Calu3 (cell line): ENCODE measurements at regions not wholly inside any gene's neighbourhood (a gene's known extent, or its start where the extent isn't known, plus 50 kb on each side); places are given as distances from the start of the nearest gene placed in this dataset.

ENCODE experiments used
- BruUV-seq: library from RNA; stranded (reverse); fragments of 400-500 nt; replicated peaks from 2 replicates; lab custom pipeline; 2021; lab: Mats Ljungman, UMichigan
- CTCF ChIA-PET: fragments of 300-600 bp; sonication (Branson Sonifier 250); formaldehyde crosslinking; loops from one replicate; lab custom pipeline; 2022; ENCODE audit warnings: antibody characterized with exemption; lab: Charles Lee
- DNase-seq: peaks from one replicate; pipeline ENCODE4 v3.0.0; 2022
- H3K27ac Mint-ChIP-seq: one replicate; pipeline ENCODE4 v1.8.0; 2022; ENCODE audit warnings: mixed read lengths; ENCODE audit not compliant: unreplicated experiment
- H3K27me3 Mint-ChIP-seq: one replicate; pipeline ENCODE4 v1.8.0; 2022; ENCODE audit warnings: mixed read lengths; ENCODE audit not compliant: unreplicated experiment
- H3K36me3 Mint-ChIP-seq: one replicate; pipeline ENCODE4 v1.8.0; 2022; ENCODE audit warnings: mild to moderate bottlenecking, moderate library complexity, mixed read lengths; ENCODE audit not compliant: insufficient read depth, unreplicated experiment
- H3K4me1 Mint-ChIP-seq: one replicate; pipeline ENCODE4 v1.8.0; 2022; ENCODE audit warnings: mild to moderate bottlenecking, low read depth, mixed read lengths; ENCODE audit not compliant: unreplicated experiment
- H3K4me3 Mint-ChIP-seq: one replicate; pipeline ENCODE4 v1.8.0; 2022; ENCODE audit warnings: mild to moderate bottlenecking, low read depth, moderate library complexity, mixed read lengths; ENCODE audit not compliant: unreplicated experiment
- H3K9me3 Mint-ChIP-seq: one replicate; pipeline ENCODE4 v1.8.0; 2022; ENCODE audit warnings: low read depth, mixed read lengths; ENCODE audit not compliant: unreplicated experiment
- intact Hi-C: fragments of 100-400 bp; cut with micrococcal nuclease; formaldehyde crosslinking; loops from one replicate; pipeline ENCODE4 v1.10.0; 2022; ENCODE audit not compliant: unreplicated experiment
- TF ChIP-seq, protein P1 (sequence below): fragments of 200-600 bp; IDR thresholded peaks from one replicate; pipeline ENCODE4 v1.8.0; 2022; ENCODE audit warnings: antibody characterized with exemption; ENCODE audit not compliant: unreplicated experiment

DNA sequence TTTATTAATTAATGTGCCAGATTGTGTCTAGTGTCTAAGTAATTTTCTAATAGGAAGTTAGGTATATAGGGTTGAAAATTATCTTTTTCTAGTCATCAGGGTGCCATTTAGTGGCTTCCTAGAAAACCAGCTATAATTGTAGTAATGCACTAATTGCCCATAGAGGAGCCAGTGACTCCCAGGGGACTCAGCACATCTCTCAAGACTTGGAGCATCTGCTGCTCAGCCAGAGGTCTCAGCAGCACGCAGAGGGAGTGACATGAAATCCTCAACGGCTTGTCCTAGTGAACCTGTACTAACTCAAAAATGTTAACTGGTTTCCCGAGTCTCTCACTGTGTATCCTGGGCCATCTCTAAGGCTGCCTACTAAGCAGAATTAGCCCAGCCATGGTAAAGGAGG lies 78.2 kb upstream of the MAN2A1 start:
- no peak for DNase-seq
- H3K27ac Mint-ChIP-seq, result no peak overlapping the region
- peaks cover 2% of the 10 kb centered on the region for H3K9me3 Mint-ChIP-seq
- H3K4me3 Mint-ChIP-seq, result no peak overlapping the region
- H3K36me3 Mint-ChIP-seq, result no peaks in the 10 kb centered on the region
- H3K4me1 Mint-ChIP-seq, result no peaks in the 10 kb centered on the region
- no peaks in the 10 kb centered on the region for H3K27me3 Mint-ChIP-seq
- CTCF ChIA-PET, result no interaction called here
- intact Hi-C loops, result no loop called here
- TF ChIP-seq, protein P1, sequence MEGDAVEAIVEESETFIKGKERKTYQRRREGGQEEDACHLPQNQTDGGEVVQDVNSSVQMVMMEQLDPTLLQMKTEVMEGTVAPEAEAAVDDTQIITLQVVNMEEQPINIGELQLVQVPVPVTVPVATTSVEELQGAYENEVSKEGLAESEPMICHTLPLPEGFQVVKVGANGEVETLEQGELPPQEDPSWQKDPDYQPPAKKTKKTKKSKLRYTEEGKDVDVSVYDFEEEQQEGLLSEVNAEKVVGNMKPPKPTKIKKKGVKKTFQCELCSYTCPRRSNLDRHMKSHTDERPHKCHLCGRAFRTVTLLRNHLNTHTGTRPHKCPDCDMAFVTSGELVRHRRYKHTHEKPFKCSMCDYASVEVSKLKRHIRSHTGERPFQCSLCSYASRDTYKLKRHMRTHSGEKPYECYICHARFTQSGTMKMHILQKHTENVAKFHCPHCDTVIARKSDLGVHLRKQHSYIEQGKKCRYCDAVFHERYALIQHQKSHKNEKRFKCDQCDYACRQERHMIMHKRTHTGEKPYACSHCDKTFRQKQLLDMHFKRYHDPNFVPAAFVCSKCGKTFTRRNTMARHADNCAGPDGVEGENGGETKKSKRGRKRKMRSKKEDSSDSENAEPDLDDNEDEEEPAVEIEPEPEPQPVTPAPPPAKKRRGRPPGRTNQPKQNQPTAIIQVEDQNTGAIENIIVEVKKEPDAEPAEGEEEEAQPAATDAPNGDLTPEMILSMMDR, result no peak
- BruUV-seq, result no TSS peak

DNA sequence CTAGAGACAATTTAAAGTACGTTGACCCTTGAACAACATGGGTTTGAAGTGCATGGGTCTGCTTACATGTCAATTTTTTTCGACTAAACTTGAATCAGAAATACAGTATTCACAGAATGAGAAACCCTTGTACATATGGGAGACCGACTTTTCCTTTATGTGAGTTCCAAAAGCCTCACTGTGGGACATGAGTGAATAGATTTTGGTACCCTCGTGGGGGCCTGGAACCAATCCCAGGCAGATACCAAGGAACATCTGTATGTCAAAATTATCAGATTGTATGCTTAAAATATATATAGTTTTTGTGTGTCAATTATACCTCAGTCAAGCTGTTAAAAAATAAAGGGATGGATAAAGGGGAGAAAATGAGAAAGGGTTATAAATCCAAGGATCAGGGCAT lies 78.7 kb upstream of the MAN2A1 start:
- TF ChIP-seq, protein P1, result no peak
- Mint-ChIP-seq H3K27me3 (peaks cover 4% of the 10 kb centered on the region), H3K9me3 (peaks cover 2% of the 10 kb centered on the region), H3K4me3 (no peak overlapping the region), H3K27ac (no peak overlapping the region), H3K4me1 (no peaks in the 10 kb centered on the region), H3K36me3 (no peaks in the 10 kb centered on the region)
- no TSS peak for BruUV-seq
- no peak for DNase-seq
- intact Hi-C loops, result no loop called here
- CTCF ChIA-PET, result no interaction called here

DNA sequence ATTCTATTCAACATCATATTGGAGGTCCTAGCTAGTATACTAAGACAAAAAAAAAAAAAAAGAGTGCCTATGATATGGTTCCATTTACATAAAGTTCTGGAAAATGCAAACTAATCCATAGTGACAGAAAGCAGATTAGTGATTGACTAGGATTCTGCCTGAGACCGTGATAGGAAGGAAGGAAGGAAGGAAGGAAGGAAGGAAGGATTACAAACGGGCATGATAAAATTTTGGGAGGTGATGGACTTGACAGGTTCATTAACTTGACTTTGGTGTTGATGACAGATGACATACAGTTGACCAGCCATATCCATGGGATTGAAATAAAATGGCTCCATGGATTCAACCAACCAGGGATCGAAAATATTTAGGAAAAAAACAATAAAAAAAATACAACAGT lies 79.1 kb upstream of the MAN2A1 start:
- H3K27me3 Mint-ChIP-seq, result peaks cover 9% of the 10 kb centered on the region
- H3K4me1 Mint-ChIP-seq, result no peaks in the 10 kb centered on the region
- DNase-seq, result no peak
- TF ChIP-seq, protein P1, result no peak
- CTCF ChIA-PET, result no interaction called here
- H3K9me3 Mint-ChIP-seq, result peaks cover 2% of the 10 kb centered on the region
- intact Hi-C loops, result no loop called here
- no TSS peak for BruUV-seq
- H3K4me3 Mint-ChIP-seq, result no peak overlapping the region
- H3K27ac Mint-ChIP-seq, result no peak overlapping the region
- no peaks in the 10 kb centered on the region for H3K36me3 Mint-ChIP-seq

DNA sequence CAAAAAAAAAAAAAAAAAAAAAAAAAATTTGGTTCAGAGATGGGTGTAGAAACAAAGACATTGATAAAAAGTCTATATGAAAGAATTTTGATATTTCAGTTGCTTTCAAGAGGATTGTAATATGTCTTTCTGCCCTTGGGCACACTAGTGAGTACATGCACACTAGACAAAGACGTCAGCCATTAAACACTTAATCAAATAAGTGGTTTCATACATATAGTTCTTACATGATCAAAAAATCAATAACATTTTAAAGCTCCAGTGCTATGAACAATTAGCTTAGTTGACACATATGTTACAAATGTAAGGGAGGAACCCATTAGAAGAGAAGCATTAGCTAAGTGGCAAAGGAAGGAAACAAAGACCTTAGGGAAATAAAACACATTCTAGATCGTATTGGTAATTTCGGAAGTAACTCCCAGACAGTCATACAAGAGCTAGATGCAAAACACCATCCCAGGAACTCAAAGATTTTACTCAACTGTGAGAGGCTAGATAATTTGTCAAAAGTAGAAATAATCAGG lies 84.5 kb upstream of the MAN2A1 start:
- DNase-seq, result no peak
- H3K9me3 Mint-ChIP-seq, result no peaks in the 10 kb centered on the region
- no peak overlapping the region for H3K4me3 Mint-ChIP-seq
- H3K27me3 Mint-ChIP-seq, result peaks cover 15% of the 10 kb centered on the region
- no peaks in the 10 kb centered on the region for H3K4me1 Mint-ChIP-seq
- TF ChIP-seq, protein P1, result no peak
- intact Hi-C loops, result no loop called here
- CTCF ChIA-PET, result no interaction called here
- no peak overlapping the region for H3K27ac Mint-ChIP-seq
- no TSS peak for BruUV-seq
- H3K36me3 Mint-ChIP-seq, result no peaks in the 10 kb centered on the region
